HTR-8/SVneo (cell line): ENCODE measurements at regions not wholly inside any gene's neighbourhood (a gene's known extent, or its start where the extent isn't known, plus 50 kb on each side); places are given as distances from the start of the nearest gene placed in this dataset.

Source experiments
- DNase-seq: peaks from one replicate; pipeline ENCODE4 v3.0.0; 2011; ENCODE audit warnings: low spot score, mixed read lengths; ENCODE audit not compliant: insufficient read length
- FAIRE-seq: peaks from 2 replicates; lab custom pipeline; 2011; peaks lifted over from hg19 to GRCh38; lab: Jason Lieb, UNC

DNA sequence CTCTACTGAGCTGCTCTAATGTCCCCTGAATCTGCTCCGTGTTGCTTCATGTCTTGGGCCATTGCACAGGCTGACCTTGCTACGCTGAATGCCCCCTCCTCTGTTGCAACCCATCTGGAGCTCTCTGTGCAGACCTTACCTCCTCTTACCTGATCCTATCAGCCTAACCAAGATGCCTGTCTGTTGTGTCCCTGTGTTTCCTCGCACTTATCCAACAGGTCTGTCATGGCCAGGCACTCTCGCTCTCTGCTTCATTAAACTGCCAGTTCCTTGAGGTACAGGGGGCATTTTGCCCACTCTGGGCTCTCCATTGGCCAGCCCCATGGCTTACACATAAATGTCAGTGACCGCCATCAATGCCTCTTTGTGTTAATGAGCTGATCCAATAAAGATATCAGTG, 277.7 kb upstream of the TSHZ3 start:
- no peak for FAIRE-seq
- DNase-seq = no peak

DNA sequence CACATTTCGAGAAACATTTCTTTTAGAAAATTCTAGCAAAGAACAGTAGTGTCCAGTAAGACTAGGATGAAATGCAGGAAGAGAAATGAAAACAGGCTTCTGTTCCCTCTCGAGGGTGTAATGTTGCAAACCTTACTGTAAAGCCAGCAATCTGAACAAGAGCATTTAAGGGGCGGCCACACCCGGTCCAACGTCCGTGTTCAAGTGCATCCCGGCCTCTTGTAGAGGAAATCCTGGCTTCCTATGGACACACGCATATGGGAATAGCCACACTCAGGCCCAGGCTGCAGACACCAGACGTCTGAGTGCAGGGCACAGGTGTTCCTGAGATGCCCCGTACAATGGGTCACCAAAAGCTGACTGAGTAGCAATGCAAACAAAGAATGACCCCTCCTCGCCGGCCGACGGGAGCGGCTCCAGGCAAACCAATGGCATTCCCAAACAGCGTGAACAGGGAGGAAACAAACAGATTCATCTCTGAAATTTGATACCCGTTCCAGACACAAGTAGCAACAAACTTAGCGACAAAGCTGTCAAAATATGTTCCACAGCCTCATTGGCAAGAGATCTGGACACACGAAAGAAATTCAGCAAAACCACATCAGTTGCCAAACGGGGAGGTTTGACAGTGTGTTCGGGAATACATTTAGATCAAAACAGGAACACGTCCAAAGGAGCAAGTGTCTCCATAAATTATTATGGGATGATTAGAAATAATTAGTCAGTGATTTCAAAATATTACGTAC, 278.6 kb upstream of the TSHZ3 start:
- DNase-seq (no peak), FAIRE-seq (no peak)

DNA sequence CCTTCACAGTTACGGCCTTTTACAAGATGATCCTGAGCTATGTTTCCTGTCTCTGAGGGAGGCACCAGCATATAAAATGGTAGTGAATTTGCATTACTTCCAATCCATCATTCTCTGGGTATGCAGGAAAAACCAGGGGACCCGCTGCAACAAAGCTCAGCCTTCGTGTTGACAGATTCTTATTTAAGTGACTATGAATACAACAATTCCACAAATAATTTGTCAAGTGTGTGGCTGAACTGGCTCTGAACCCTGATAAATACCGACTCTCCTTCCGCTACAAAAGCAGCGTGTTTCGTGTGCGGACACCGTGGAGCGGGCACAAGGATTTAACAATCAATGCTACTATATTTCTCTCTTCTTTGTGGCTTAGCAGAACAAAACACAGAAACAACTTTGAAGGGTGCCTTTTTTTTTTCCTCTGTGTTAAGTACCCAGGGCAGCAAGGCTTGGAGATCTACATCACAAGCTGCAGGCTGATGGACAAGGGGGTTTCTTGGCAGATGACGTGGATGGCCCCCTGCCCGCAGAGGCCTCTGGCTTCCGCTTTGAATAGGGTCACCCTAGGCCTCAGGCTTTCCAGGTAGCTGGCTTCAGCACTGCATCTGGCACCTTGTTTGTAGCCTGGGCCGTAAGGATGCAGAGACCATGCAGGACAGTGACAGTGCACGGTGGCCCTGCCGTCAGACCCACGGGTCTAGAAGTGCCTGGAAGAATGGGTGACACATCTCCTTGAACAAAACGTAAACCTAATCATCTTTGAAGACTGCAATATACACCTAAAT, 280.5 kb upstream of the TSHZ3 start:
- FAIRE-seq (no peak), DNase-seq (no peak)

DNA sequence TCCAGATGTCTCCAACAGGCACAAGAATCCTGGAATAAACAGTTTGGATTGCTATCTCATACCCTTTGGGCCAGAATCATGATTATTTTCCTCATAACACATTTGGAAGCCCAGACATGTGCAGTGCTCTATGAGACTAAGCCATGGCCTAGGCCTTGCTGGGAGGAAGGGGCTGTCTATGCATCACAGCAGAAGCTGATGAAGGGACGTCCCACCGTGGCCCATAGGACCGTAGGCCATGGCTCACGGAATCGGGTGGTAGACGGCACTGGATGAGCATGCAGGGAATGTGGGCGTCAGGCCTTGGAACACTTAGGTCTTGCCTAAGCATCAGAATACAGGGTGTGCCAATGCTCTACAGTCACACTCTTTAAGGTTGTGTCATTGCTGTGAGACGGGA, 283.8 kb upstream of the TSHZ3 start:
- FAIRE-seq (no peak), DNase-seq (no peak)

DNA sequence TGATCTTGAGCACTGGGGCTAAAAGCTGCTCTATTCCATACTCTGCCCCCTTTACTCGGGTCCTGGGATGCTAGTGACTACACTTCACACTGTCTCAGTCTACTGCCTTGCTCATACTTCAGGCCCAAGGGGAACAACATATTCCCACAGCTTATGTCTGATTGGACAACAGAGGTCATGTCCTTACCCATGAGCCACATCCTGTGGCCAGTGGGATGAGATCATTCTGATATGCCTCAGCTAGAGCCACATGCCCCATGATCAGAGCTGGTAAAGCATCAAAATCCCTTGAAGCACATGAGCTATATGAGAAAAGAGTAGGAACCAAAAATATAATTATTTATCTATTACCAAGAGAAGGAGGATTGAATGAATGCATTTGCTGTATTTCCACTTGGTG, 290.1 kb upstream of the TSHZ3 start:
- no peak for DNase-seq
- FAIRE-seq = no peak

DNA sequence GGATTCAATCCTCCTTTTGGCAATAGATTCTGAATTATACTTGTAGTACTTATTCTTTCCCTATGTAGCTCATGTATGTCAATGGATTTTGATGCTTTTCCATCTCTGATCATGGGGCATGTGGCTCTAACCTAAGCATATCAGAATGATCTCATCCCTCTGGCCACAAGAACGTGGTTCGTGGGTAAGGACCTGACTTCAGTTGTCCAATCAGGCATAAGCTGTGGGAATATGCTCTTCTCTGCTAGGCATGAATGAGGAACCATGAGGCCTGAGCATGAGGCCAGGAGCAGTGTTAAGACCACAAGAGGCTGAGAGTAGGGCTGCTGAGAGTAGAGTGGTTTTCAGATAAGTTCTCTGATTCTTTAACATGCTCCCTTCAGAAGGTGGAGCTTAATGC, 292.4 kb upstream of the TSHZ3 start:
- no peak for DNase-seq
- no peak for FAIRE-seq

DNA sequence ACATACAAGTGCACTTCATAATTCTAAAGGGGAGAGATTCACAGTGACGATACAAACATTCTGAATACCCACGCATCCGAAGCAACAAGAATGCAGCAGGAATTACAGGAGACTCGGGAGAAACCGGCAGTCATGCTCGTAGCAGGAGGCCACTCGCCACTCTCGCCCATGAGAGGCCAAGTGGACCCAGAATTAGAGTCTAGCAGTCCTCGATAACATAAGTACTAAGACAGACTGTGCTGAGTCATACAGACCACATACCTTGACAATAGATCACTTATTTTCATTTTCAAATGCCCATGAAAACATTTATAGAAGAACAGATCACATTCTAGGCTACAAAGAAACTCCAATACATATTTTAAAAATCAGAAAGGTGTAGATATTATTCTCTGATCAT, 299.1 kb upstream of the TSHZ3 start:
- FAIRE-seq (no peak), DNase-seq (no peak)

DNA sequence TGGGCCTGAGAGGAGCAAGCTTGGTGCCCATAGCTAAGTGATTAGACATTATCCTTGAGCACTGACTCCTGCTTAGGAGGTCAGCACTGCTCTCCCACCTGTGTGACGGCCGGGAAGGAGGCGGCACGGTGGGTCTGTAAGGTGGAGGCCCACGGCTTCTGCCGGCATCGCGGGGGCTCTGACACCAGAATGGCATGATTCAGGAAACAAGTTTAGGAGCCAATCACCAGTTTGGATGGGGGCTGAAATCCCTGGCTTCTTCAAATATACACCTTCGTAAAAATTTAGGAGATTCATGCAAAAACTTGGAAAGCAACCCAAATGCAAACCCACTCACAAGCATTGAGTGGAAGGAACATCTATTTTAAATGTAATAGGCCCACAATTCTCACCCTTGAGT, 307.3 kb upstream of the TSHZ3 start:
- no peak for FAIRE-seq
- DNase-seq = no peak

DNA sequence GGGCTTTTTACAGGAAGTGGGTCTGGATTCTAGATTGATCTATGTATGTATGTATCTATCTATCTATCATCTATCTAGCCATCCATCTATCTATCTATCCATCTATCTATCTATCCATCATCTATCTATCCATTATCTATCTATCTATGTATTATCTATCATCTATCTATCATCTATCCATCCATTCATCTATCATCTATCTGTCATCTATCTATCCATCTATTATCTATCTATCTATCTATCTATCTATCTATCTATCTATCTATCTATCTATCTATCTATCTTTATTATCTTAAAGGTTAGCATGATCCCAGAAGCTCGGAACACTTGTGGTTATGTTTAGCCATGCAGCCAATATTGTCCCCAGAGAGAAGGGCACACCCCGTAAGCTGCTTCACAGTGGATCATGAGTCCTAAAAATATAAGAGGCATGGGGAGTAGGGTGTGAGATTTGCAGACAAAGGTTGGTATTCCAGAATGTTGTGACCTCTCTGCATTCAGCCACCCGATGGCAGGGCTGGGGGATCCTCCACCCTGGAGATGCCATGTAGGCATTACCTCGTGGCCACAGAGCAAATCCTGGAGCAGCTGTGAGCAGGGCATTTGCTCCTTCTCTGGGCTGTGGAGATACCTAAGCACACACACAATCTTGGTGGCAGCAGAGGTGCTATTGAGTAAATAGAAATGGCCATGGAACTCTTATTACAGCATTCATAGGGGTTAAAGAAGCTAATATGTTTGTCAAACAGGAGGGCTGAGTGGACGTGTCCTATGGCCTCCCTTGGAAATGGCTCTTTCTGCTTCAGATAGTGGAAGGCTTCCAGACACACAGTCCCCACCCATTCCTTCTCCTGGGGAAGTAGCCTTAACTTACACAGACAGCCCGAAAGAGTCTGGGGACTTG, 310.0 kb upstream of the TSHZ3 start:
- FAIRE-seq (no peak), DNase-seq (no peak)

DNA sequence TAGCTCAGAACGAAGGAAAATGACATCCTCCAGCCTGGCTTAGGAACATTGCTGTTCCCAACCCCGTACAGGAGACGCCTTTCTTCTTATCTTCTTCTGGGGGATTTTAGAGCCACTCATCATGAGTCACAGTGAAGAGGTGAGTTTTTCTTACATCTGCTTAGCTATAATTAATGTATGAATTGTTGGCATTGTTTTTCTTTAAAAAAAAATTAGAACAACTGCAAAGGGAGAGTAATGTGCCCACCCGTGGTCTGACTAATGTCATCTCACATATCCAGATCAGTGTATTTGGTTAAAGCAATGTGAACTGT, 310.6 kb upstream of the TSHZ3 start:
- FAIRE-seq = no peak

DNA sequence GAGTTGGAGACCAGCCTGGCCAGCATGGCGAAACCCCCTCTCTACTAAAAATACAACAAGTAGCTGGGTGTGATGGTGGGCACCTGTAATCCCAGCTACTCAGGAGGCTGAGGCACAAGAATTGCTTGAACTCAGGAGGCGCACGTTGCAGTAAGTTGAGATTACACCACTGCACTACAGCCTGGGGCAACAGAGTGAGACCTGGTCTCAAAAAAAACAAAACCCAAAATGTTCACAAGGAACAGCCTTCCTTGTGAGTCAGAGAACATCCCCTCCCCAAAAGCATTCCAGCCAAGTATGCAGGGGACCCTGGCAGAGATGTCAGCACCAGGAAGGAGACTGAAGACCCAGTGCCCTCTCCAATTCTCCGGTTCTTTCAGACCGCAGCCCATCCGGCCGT, 314.9 kb upstream of the TSHZ3 start:
- DNase-seq = no peak
- FAIRE-seq = no peak

More for the DNA sequence above, 310.6 kb upstream of the TSHZ3 start:
- no peak for DNase-seq

DNA sequence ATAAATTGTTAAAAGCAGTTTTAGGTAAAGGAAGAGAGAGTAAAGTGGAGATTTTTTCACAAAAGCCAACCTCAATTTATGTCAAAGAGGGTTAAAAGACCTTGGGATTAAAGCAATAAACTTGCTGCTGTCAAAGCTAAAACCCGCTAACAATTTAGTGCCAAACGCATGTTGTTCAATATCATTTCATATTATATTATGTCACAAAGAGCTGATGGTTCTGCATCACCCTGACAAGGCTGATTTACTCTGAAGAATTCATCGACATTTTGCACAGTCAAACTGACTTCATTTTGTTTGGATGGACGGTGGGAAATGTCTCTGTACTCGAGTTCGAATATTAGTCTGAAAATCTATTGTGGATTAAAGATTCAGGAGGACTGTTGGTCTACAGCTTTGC, 315.8 kb upstream of the TSHZ3 start:
- no peak for FAIRE-seq

DNA sequence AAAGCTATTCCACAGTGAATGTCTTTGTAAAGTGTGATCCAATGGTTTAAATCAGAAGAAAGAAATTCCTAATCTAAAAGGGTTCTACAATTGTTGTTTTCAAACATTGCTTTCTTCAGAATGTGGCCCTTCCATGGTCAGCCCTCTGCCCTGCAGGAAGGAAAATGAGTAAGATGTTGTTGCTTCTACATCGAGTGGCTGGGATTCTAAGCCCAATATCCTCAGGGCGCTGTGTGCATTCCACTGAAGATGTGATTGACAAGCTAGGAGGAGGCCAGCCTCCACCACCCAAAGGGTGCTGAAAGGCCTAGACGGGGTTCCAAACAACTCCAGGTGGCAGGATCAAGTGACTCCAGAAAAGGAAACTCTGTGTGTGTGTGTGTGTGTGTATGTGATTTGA, 316.9 kb upstream of the TSHZ3 start:
- FAIRE-seq = no peak

More for the DNA sequence above, 315.8 kb upstream of the TSHZ3 start:
- no peak for DNase-seq

DNA sequence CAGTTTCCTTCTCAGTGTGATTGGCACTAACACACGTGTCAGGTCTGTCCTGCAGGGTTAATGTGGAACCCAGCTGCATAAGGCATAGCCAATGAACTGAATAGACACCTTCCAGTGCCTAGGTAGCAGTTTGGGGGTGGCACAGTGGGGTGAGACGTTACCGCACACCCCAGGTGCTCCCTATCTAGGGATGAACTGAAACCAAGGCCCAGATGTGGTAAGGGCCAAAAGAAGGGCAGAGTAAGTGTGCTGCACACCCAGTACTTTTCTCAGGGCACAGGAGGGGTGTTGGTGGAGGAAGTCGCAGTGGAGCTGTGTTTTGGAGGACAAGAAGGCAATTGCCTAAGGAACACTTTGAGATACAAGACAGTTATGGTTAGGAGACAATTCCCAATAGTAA, 317.9 kb upstream of the TSHZ3 start:
- no peak for FAIRE-seq
- DNase-seq = no peak

More for the DNA sequence above, 316.9 kb upstream of the TSHZ3 start:
- DNase-seq = no peak

DNA sequence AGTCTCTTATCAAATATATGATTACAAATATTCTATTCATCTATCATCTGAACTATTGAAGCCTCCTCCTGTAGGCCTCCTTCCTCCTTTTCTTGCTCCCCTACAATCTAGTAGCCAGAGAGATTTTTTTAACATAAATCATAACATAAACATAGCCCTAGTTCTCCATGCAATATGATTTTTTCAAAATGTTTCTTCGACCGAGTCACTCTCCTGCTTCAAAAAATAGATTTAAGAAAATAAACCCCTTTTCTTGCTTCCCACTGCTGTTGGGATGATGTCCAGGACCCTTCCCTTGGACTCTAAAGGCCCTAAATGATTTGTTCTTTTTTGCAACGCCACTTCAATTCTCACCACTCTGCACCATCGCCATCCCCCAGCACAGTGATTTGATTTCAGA, 319.7 kb upstream of the TSHZ3 start:
- no peak for DNase-seq
- no peak for FAIRE-seq

DNA sequence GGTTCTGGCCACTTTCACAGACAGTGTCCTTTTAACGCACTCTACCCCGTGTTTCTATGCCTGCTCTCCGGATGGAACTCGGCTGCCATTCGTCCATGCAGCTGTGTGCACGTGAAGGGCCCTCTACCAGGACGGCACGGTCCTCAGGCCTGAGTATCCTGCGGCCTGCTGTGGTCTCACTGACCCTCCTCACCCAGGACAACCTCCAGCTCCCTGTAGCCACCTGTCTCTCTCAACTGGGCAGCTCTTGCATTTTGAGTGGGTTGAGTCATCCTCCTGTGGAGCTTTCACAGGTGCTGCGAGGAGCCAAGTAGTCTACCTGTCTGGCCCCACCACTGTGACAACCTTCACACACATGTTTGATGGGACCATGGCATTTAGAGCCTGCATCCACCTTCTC, 321.7 kb upstream of the TSHZ3 start:
- DNase-seq (no peak), FAIRE-seq (no peak)

DNA sequence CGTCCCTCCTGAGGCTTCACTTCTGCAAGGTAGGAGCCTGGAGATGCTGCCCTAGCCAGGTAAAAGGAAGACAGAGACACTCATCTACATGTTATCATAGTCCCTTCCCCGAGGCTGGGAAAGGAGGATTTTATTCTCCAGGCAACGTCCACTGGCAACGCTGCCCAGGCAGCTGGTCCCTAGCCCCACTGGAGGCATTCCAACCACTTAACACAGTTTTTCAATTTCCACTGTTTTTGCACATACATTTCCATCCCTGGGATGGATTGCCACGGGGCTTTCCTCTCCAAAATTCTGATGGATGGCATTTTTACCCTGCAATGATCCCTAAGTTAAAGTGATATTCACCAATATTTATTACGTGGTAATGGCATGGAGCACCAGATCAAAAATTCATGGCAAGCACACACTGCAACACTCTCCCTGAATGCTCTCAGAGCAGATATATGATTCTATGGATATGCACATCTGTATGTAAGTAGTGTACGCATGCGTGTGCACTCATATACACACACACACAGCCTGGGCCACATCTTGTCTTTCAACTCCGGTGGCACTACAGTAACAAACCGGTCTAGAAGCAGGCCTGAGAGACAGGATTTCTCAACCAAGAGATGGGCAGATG, 322.3 kb upstream of the TSHZ3 start:
- DNase-seq = no peak
- FAIRE-seq = no peak

DNA sequence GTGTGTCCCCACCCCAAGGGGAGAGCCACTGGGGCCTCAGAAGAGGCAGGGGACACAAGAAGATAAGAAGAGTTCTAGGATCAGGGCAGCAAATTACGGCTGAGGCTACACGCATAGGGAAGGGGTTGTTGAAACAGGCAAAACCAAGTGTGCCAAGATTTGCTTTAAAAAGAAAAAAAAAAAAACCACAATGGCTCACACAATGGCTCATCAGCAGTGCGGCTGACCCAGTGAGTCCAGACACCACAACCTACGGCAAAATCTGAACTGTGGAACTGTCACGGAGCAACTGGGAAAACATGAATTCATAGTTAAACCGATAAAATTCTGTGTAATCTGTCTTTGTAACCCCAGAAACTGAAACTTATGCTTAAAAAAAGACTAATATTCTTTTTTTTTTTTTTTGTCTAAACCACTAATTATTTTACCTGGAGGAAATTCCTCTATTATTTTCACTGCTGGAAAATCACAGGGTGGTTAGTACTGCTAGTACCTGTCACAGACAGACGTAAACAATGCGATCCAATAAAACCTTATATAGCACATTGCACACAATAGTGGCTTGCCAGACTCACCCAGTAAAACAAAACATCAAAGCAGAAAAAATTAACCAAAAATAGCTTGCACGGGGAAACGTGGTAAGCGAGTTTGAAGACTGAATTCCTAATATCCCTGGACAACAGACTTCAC, 325.4 kb upstream of the TSHZ3 start:
- no peak for FAIRE-seq
- no peak for DNase-seq

DNA sequence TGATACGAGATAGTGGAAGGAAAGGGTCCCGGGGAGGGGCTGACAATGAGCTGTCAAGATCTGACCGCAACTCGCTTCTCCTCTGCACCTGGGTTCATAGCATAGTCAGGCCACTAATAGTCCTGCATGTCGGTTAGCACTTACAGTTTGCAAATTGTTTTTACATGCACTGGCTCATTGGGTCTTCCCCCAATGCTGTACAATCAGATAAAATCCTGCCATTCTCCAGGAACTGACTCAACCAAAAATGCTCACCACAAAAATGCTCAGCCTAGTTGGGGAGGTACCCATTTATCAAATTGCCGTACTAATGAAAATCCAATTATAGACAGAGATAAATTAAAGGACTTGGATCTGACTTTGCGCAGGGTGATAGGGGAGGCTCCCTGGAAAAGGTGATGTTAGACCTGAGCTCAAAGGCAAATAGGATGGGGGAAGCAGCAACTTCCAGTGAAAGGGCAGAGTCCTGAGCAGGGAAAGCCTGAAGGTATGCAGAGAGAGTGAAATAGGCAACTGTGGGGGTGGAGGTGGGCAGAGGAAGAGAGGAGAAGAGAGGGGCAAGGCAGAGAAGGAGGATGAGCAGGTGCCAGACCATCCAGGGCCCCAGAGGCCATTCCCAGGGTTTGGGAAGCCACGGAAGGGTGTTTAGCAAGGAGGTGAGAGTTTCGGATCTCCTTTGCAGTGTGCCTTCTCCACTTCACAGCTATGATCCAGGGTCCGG, 326.1 kb upstream of the TSHZ3 start:
- FAIRE-seq = no peak
- peak; percentile 24 for DNase-seq
